GM21717 (cell line): ENCODE measurements at regions not wholly inside any gene's neighbourhood (a gene's known extent, or its start where the extent isn't known, plus 50 kb on each side); places are given as distances from the start of the nearest gene placed in this dataset.
"Not testable (repeated sequence)": the region's sequence is repeated elsewhere in the genome, so short reads cannot be mapped to it uniquely, and the experiment has no call there.

Source experiments
- ATAC-seq: cut with Tn5 transposase; IDR thresholded peaks from one replicate; pipeline ENCODE4 v1.9.1; 2021; ENCODE audit warnings: mild to moderate bottlenecking, moderate library complexity; ENCODE audit not compliant: unreplicated experiment

GRCh38 chr7:52406808-52407207 lies 628.6 kb upstream of the POM121L12 start:
- no peak for ATAC-seq

DNA sequence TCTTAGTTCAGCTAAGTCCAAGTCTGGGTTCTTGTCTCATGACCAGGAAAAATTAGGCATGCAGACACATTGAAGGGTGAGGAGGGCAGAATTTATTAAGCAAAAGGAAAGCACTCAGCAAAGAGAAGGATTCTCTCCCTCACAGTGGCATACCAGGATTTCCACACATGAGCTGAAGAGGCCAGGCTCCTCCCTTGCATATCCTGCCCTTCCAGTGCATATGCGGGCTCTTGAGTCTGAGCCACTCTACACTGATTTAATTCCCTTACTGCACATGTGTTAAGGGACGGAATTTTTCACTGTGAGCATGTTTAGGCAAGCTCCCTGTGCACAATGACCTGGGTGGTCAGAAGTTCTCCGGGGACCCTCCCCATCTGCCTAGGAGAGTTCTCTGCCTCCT lies 652.7 kb upstream of the POM121L12 start:
- ATAC-seq, result no peak

GRCh38 chr7:52369922-52370321 lies 665.5 kb upstream of the POM121L12 start:
- no peak for ATAC-seq

- ATAC-seq, result no peak
Measured at GRCh38 chr7:52365349-52365748, 670.1 kb upstream of the POM121L12 start.

GRCh38 chr7:52362521-52362920 lies 672.9 kb upstream of the POM121L12 start:
- no peak for ATAC-seq

GRCh38 chr7:52360541-52360940 lies 674.9 kb upstream of the POM121L12 start:
- no peak for ATAC-seq

DNA sequence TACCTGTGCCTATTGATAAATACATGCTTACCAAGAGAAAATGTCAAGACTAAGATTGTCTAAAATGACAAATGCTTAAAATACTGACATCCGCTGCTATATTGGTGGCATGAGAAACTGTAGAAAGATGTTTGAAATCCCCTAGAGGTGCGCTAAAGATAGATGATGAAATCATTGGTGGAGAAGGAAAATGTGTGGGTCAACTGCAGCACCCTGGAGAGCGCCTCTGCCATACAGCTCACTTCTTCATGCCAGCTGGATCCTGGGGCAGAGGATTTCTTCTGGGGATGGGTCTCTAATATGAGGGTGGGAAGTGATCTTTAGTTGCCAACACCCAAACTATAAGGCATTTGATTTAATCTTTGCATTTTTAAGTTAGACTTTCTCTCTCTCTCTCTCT lies 680.4 kb upstream of the POM121L12 start:
- no peak for ATAC-seq

GRCh38 chr7:52352013-52352981 lies 683.1 kb upstream of the POM121L12 start:
- no peak for ATAC-seq

GRCh38 chr7:52344015-52344414 lies 691.4 kb upstream of the POM121L12 start:
- no peak for ATAC-seq

DNA sequence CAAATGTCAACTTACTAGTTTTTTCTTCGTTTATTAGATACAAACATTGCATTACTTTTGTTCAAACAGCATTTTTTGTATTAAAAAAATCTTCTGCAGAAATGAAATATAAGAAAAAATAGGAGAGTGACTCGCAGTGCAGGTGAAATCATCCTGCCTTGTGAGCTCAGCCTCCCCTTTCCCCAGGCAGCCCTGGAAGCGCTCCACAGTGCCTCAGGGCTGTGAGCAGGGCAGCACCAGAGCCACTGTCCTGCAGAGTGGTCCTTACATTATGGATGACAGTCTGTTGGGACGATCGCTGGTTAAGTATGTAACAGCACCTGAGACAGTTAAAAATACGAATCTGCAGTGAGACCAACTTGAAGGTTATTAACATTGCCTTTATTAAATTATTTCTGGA lies 695.4 kb upstream of the POM121L12 start:
- ATAC-seq, result no peak

GRCh38 chr7:52328328-52328727 lies 707.1 kb upstream of the POM121L12 start:
- ATAC-seq, result not testable (repeated sequence)

- ATAC-seq, result no peak
Measured at GRCh38 chr7:52325237-52325636, 710.2 kb upstream of the POM121L12 start.

- ATAC-seq, result no peak
Measured at GRCh38 chr7:52323202-52323746, 712.2 kb upstream of the POM121L12 start.

- ATAC-seq, result no peak
Measured at GRCh38 chr7:52320610-52321009, 714.8 kb upstream of the POM121L12 start.

DNA sequence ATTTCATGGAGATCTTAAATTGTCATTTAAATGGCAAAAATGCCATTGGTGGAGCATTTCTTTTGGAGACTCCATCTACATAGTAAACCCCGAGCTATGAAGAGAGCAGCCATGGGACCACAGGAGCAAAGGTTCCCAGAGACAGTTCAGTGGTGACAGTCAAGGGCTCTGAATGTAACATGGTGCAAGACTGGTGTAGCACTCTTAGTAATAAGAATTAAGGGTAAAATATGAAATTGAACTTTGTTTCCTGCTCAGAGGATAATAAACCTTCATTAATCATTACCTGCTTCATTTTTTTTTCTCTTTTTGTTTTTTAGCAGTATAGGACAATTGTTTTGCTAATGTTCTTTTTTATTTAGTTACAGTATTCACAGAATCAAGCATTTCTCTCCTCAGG lies 717.5 kb upstream of the POM121L12 start:
- ATAC-seq, result no peak

- ATAC-seq, result no peak
Measured at GRCh38 chr7:52311886-52312285, 723.5 kb upstream of the POM121L12 start.

DNA sequence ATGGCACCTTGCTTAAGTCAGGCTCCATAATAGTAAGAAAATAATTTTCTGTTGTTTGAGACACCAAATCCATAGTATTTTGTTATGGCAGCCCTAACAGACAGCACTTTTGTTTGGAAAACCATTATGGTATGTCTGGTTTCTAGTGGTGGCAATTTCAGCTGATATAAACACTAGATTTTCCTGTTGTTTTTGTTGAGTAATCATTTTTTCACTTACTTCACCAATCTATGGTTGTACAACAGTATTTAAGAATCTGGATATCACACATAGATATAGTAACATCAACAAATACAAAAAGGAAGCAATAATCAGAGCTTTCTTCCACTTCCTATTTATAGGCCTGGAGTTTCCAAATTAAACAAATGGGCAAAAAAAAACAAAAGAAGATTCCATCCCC lies 725.8 kb upstream of the POM121L12 start:
- ATAC-seq, result no peak

GRCh38 chr7:52302765-52303520 lies 732.5 kb upstream of the POM121L12 start:
- ATAC-seq, result no peak

GRCh38 chr7:52297128-52297527 lies 738.3 kb upstream of the POM121L12 start:
- no peak for ATAC-seq

GRCh38 chr7:52294942-52295341 lies 740.5 kb upstream of the POM121L12 start:
- no peak for ATAC-seq

- ATAC-seq, result no peak
Measured at GRCh38 chr7:52289247-52289646, 746.2 kb upstream of the POM121L12 start.

DNA sequence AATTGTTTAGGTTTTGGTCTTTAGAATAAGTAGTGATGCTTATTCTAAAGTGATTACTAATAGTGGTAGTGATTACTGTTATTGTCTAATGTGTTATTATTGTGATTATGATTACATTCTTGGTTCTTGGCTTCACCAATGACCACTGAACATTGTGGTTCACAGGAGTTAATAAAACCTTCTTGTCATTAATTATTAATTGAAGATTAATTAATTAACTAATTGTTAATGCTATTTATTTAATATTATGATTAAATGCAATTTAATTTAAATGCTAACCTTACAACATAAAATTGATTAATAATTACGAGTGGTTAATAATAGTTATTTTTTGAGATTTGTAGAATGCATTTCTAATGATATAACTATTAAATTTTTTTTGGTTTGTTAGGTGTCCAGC lies 747.7 kb upstream of the POM121L12 start:
- ATAC-seq, result no peak
